Stimulated activated CD4-positive, alpha-beta T cell treated with anti-CD3 and anti-CD28 coated beads, Interleukin-4, amount 100 ng/mL, for 4 hours (primary cell): ENCODE measurements at regions not wholly inside any gene's neighbourhood (a gene's known extent, or its start where the extent isn't known, plus 50 kb on each side); places are given as distances from the start of the nearest gene placed in this dataset.
"Not testable (repeated sequence)": the region's sequence is repeated elsewhere in the genome, so short reads cannot be mapped to it uniquely, and the experiment has no call there.

Experiments
- DNase-seq, 2 experiments: peaks; one replicate each; pipeline ENCODE4 v3.0.0-alpha.2; 2020

GRCh38 chr13:85191996-85192718, 607.1 kb downstream of the SLITRK6 start:
- DNase-seq: no peak

DNA sequence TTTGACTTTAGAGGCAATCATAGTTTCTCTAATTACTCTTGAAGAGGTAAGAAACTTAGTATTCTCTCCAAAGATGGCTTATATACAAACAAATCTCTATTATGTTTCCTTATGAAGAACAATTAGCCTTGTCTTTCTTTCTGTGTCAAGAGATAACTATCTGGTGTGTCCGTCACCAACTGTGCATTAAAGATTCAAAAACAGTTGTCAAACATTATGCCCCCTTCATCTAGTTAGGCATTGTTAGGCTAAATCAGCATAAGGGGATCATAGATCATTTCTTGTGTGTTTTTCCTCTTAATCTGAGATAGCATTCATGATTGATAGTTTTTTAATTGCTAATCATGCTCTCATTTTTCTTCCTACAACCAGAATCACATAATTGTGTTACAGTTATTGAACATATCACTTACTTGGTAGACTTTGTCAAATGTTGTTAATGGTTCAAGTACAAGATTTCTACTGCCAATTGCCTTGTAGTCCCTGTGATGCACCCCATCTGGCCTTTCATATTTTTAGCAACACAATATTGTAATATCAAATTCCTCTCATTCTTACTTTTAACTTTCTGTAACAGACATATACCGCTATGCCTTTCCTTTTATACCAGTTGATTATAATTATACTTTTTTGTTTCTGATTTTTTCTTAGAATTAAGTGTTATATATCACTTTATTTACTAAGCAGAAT, 612.7 kb downstream of the SLITRK6 start:
- no peak for DNase-seq

- no peak for DNase-seq
Observed at GRCh38 chr13:85174291-85174690, 624.9 kb downstream of the SLITRK6 start.

DNA sequence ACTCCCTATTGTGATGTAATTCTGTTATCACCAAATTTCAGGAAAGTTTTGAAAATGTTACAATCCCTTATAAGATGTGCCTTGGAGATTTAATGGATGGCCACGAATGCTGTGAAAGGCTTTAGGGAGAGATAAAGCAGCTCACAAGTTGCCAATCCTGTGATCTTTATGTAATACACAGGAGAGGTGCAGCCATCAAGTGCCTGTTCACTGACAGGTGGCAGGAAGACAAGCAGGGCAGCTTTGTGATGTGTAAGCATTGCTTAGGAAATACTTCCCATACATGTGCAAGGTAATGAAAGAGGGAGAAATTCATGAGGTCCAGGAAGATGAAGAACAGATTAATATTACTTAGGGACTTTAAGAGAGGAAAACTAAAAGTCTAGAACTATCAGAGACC, 628.8 kb downstream of the SLITRK6 start:
- no peak for DNase-seq

- DNase-seq: no peak
Observed at GRCh38 chr13:85166891-85167290, 632.3 kb downstream of the SLITRK6 start.

GRCh38 chr13:85163063-85163462, 636.2 kb downstream of the SLITRK6 start:
- no peak for DNase-seq

GRCh38 chr13:85148009-85148408, 651.2 kb downstream of the SLITRK6 start:
- no peak for DNase-seq

DNA sequence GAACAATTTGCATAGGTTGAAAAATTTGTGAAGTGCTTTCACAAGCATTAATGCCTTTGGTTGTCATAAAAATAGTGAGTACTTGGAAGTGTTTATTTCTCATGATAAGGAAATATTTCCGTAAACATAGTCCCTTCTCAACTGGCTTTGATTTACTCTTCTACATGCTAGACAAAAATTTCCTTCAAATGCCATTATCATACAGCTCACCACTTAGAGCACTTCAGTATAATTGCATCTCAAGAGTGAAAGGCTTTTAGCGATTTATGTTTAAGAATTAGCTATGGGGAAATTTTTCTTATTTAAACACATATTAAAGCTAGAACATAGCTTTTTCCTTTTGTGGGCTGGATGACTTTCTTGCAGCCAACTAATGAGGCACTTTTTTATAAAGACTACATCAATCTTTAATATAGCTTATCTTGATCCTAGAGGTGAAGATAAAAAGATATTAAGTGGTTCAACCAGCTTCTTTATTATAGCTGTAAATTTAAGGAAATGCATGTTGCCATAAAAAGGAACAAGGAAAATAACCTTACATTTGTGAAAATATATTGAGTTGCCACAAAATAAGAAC, 656.8 kb downstream of the SLITRK6 start:
- DNase-seq: no peak

DNA sequence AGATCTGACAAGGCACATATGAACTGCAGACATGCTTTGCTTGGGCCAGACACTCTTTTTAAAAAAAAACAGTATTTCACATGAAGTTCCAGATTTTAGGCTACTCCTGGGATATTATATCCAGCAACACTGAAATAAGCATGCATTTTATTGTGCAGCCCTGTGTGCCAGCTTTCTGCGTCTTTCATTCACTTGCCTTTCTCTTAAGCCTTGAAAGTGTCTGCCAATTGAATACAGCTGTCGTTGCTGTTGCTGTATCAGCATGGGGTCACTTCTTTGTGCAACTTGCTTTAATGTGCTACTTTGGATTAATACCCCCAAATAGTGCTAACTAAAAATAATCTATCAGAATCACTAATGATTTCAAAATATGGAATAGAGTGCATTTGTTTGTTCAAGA, 657.8 kb downstream of the SLITRK6 start:
- DNase-seq: no peak

DNA sequence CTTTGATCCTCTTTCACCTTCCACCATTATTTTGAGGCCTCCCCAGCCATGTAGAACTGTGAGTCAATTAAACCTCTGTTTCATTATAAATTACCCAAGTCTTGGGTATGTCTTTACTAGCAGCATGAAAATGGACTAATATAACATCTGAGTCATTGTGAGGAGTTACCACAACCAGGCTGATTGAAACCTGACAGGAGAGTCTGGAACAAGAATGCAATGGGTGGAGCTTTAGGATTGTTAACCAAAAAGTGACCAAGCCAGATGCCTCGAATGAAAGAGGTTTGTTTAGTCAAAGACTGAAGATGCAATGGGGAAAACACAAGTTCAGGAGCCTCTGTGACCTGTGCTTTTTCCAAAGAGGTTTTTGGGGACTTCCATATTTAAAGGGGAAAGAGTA, 659.0 kb downstream of the SLITRK6 start:
- no peak for DNase-seq

DNA sequence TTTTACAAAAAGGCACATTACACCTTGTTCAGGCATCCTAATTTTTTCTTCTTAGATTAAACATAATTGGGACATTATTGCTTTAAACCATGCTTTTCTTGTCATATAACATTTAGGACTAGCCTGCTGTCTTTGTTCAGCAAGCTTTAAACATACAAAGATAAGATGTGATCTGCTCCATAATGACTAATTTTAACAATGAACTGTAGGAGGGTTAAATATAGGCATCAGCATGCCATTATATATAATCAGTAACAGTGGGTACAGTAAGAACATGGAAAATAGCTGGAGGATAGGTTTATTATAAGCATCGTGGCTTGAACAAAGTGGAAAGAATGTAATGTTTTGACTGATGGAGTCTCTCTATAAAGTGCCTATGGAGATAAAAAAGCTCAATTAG, 661.7 kb downstream of the SLITRK6 start:
- no peak for DNase-seq

- no peak for DNase-seq
Observed at GRCh38 chr13:85132986-85133385, 666.2 kb downstream of the SLITRK6 start.

DNA sequence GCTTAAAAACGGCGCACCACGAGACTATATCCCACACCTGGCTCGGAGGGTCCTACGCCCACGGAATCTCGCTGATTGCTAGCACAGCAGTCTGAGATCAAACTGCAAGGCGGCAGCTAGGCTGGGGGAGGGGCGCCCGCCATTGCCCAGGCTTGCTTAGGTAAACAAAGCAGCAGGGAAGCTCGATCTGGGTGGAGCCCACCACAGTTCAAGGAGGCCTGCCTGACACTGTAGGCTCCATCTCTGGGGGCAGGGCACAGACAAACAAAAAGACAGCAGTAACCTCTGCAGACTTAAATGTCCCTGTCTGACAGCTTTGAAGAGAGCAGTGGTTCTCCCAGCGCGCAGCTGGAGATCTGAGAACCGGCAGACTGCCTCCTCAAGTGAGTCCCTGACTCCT, 675.7 kb downstream of the SLITRK6 start:
- not testable (repeated sequence) for DNase-seq

- no peak for DNase-seq
Observed at GRCh38 chr13:85108356-85108755, 690.9 kb downstream of the SLITRK6 start.

- no peak for DNase-seq
Observed at GRCh38 chr13:85099245-85099644, 700.0 kb downstream of the SLITRK6 start.

DNA sequence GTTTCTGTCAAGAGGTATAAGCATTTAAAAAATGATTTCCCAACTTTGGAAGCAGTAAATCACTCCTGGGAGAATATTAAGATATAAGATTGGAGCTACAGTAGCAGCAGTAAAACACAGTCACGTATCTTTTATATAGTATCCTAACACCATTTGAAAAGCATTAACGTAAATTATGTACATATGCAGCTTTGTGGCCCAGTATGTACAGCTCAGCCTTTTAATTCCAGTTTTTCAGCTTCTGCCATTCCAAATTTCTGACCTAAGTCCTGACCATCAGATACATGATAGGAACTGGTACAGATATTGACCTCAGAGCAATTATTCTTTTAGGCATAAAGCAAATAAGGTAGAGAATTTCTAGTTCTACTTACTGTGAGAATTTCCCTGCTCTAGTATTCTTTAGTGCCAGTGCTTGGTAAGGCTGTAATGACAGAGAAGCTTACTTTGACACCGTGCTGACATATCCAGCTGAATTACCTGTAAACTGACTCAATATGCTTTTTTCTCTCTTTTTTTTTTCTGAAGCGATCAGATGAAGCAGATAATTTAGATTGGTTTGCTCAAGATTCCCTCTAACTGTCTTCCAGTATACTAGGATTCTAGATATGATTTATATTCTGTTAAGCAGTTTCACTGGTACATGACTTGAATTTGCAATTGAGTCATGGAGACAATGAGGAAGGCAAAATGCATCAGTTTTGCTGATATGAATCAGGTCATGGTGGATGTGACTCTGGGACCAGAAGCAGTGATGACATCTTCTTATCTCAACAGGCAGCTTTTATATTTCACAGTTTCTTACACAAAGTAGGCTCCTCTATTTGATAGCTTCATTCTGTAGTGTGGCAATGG, 703.6 kb downstream of the SLITRK6 start:
- DNase-seq: no peak

GRCh38 chr13:85093808-85094207, 705.4 kb downstream of the SLITRK6 start:
- DNase-seq: no peak

DNA sequence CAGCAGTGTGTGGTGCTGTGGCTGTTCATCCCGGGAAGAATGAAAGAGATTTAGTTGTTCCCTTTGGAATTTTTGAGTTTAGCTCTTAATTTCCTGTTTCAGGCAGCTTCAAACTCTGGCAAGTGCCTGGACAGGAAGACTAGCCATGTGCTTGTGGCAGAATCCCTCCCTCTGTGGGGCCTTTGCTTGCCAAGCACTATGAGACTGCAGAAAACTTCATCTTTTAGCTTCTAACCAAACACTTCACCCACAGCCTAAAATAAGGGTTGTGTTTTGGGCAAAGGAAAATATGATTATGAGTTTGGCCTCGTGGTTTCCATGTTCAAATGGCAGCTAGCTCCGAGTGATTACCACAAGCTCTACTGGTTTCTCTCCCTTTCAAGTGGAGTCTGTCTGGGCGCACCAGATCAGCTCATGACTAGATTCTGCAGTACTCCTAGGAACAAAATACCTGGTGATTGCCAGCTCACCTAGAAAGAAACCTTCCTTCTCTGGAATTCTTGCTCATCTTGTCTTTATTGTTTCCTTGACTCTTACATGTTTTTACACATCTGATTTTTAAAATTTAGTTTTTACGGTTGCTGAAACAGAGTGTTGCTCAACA, 707.5 kb downstream of the SLITRK6 start:
- no peak for DNase-seq

GRCh38 chr13:85089186-85089585, 710.0 kb downstream of the SLITRK6 start:
- no peak for DNase-seq

DNA sequence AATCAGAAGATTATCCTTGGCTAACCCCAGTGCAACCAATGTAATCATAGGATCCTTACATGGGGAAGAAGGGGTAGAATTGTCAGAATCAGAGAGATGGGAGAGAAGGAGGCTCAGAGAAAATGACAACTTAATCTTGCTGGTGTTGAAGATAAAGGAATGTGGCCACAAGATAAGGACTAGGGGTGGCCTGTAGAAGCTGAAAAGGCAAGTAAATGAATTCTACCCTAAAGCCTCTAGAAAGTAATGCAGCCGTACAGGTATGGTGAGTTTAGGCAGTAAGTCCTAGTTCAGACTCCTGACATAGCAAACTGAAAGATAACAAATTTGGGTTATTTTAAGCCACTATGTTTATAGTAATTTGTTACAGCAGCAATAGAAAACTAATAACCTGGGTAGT, 718.5 kb downstream of the SLITRK6 start:
- DNase-seq: no peak

GRCh38 chr13:85076343-85076742, 722.9 kb downstream of the SLITRK6 start:
- no peak for DNase-seq

GRCh38 chr13:85074543-85075313, 724.5 kb downstream of the SLITRK6 start:
- no peak for DNase-seq
